PC-3 (cell line): ENCODE measurements at regions not wholly inside any gene's neighbourhood (a gene's known extent, or its start where the extent isn't known, plus 50 kb on each side); places are given as distances from the start of the nearest gene placed in this dataset.

Experiments
- ATAC-seq: fragments of 200-7000 bp; cut with Tn5 transposase; 2 replicates; pipeline ENCODE4 v1.9.1; 2020; ENCODE audit warnings: mild to moderate bottlenecking, moderate library complexity
- BruUV-seq: library from RNA; stranded (reverse); fragments of 400-500 nt; replicated peaks from 2 replicates; lab custom pipeline; 2021; lab: Mats Ljungman, UMichigan
- CTCF ChIA-PET: fragments of 300-600 bp; sonication (Branson Sonifier 250); formaldehyde crosslinking; loops from one replicate; lab custom pipeline; 2022; ENCODE audit warnings: antibody characterized with exemption; lab: Charles Lee
- POLR2A ChIA-PET: fragments of 300-600 bp; sonication (Branson Sonifier 250); formaldehyde crosslinking; loops from one replicate; lab custom pipeline; 2022; ENCODE audit warnings: antibody characterized with exemption; ENCODE audit not compliant: unreplicated experiment; lab: Charles Lee
- DNase-seq: peaks from one replicate; pipeline ENCODE4 v3.0.0-alpha.2; 2015
- H2AFZ ChIP-seq: fragments of 300-600 bp; sonication (generic); 2 replicates; pipeline ENCODE4 v1.6.0; 2016; ENCODE audit warnings: antibody characterized with exemption, low read length
- H3F3A ChIP-seq: fragments of 300-600 bp; sonication (generic); one replicate; pipeline ENCODE4 v1.6.0; 2017; ENCODE audit warnings: antibody characterized with exemption, low read length, control low read depth, mild to moderate bottlenecking; ENCODE audit not compliant: unreplicated experiment
- H3K27ac ChIP-seq: fragments of 300-600 bp; sonication (generic); 2 replicates; pipeline ENCODE4 v1.5.1; 2016; ENCODE audit warnings: mild to moderate bottlenecking, low read length
- H3K27me3 ChIP-seq: fragments of 300-600 bp; sonication (generic); 2 replicates; pipeline ENCODE4 v1.6.1; 2016; ENCODE audit warnings: low read length, mixed read lengths
- H3K36me3 ChIP-seq: fragments of 300-600 bp; sonication (generic); 2 replicates; pipeline ENCODE4 v1.6.1; 2016; ENCODE audit warnings: low read depth, mixed run types, low read length, mixed read lengths
- H3K4me1 ChIP-seq: fragments of 300-600 bp; sonication (generic); 2 replicates; pipeline ENCODE4 v1.5.1; 2016; ENCODE audit warnings: low read length; ENCODE audit not compliant: insufficient read depth
- H3K4me2 ChIP-seq: fragments of 300-600 bp; sonication (generic); 2 replicates; pipeline ENCODE4 v1.6.0; 2016; ENCODE audit warnings: low read length
- H3K4me3 ChIP-seq: fragments of 300-600 bp; sonication (generic); 2 replicates; pipeline ENCODE4 v1.5.1; 2016; ENCODE audit warnings: mild to moderate bottlenecking, low read length, mixed read lengths
- H3K79me2 ChIP-seq: fragments of 300-600 bp; sonication (generic); 2 replicates; pipeline ENCODE4 v1.6.1; 2017; ENCODE audit warnings: low read length, mixed read lengths
- H3K9ac ChIP-seq: fragments of 300-600 bp; sonication (generic); 2 replicates; pipeline ENCODE4 v1.6.0; 2016; ENCODE audit warnings: mild to moderate bottlenecking, low read length
- H3K9me2 ChIP-seq: fragments of 300-600 bp; sonication (generic); replicated peaks from 2 replicates; pipeline ENCODE4 v1.6.1; 2016; ENCODE audit warnings: mixed run types, low read length, mixed read lengths
- H3K9me3 ChIP-seq: fragments of 300-600 bp; sonication (generic); 2 replicates; pipeline ENCODE4 v1.6.1; 2016; ENCODE audit warnings: low read length, mixed read lengths
- H4K20me1 ChIP-seq: fragments of 300-600 bp; sonication (generic); 2 replicates; pipeline ENCODE4 v1.6.1; 2016; ENCODE audit warnings: low read length, mixed read lengths
- EZH2 ChIP-seq: fragments of 300-600 bp; sonication (generic); IDR thresholded peaks from one replicate; pipeline ENCODE4 v1.6.1; 2017; ENCODE audit warnings: antibody characterized with exemption, mild to moderate bottlenecking, low read length; ENCODE audit not compliant: unreplicated experiment
- EZH2phosphoT487 ChIP-seq: fragments of 300-600 bp; sonication (generic); IDR thresholded peaks from 2 replicates; pipeline ENCODE4 v1.6.1; 2018; ENCODE audit warnings: mild to moderate bottlenecking, antibody characterized with exemption, low read length, borderline replicate concordance
- intact Hi-C: fragments of 100-400 bp; cut with micrococcal nuclease; formaldehyde crosslinking; loops from 2 replicates; pipeline ENCODE4 v1.9.0; 2023
- TF ChIP-seq, protein P1 (sequence below): fragments of 300-600 bp; sonication (generic); conservative IDR thresholded peaks from 2 replicates; pipeline ENCODE4 v1.5.1; 2017; ENCODE audit warnings: antibody characterized with exemption, low read depth, mild to moderate bottlenecking, low read length

DNA sequence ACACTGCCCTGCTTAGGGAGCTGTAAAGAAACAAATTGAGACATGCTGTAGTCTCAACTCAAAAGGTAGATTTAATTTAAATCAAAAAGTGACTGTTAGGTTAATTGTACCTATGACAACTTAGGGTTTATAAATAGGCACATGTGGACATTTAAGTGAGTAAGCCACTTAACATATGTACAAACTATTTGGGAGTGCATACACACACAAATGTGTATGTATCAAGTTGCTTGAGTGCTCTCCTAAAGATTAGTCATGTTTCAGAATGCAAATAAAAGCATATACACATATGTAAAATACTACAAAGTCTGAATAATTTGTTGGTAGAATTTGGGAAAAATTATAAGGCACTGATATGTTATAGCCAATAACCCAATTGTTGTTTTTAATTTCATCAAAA lies 1435.7 kb downstream of the LRRC4C start:
- intact Hi-C loops, result no loop called here
- DNase-seq, result no peak
- no peak for TF ChIP-seq EZH2
- TF ChIP-seq, protein P1, sequence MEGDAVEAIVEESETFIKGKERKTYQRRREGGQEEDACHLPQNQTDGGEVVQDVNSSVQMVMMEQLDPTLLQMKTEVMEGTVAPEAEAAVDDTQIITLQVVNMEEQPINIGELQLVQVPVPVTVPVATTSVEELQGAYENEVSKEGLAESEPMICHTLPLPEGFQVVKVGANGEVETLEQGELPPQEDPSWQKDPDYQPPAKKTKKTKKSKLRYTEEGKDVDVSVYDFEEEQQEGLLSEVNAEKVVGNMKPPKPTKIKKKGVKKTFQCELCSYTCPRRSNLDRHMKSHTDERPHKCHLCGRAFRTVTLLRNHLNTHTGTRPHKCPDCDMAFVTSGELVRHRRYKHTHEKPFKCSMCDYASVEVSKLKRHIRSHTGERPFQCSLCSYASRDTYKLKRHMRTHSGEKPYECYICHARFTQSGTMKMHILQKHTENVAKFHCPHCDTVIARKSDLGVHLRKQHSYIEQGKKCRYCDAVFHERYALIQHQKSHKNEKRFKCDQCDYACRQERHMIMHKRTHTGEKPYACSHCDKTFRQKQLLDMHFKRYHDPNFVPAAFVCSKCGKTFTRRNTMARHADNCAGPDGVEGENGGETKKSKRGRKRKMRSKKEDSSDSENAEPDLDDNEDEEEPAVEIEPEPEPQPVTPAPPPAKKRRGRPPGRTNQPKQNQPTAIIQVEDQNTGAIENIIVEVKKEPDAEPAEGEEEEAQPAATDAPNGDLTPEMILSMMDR, result no peak
- TF ChIP-seq EZH2phosphoT487, result no peak
- Histone ChIP-seq H3K27me3 (no peaks in the 10 kb centered on the region), H3F3A (no peaks in the 10 kb centered on the region), H3K9me3 (no peaks in the 10 kb centered on the region), H3K27ac (no peak overlapping the region), H4K20me1 (no peaks in the 10 kb centered on the region), H3K4me1 (no peaks in the 10 kb centered on the region), H3K4me3 (no peak overlapping the region), H3K79me2 (no peaks in the 10 kb centered on the region), H3K4me2 (no peak overlapping the region), H3K9me2 (no peaks in the 10 kb centered on the region), H2AFZ (no peak overlapping the region), H3K9ac (no peak overlapping the region), H3K36me3 (no peaks in the 10 kb centered on the region)
- ATAC-seq, result no peak
- ChIA-PET POLR2A (no interaction called here), CTCF (no interaction called here)
- BruUV-seq, result no TSS peak

DNA sequence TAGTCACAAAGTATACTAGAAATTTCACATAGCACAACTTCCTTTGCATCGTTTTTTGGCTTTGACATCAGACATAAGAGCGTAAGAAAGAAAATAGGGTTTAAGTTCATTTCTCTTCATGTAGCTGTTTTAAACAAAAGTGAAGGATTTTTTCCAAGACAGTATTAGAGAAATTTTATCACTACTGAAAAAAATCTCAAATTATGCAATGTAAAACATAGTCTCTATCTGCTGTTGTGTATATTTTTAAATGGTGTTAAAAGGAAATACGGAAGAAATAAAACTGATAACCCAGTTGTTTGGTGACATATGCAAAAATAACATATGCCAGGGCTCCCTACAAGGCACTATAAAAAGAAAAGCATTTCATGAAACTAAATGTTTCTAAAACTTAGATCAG lies 1449.4 kb downstream of the LRRC4C start:
- no peaks in the 10 kb centered on the region for H3K36me3 ChIP-seq
- ChIA-PET CTCF (no interaction called here), POLR2A (no interaction called here)
- H3K27ac ChIP-seq, result no peak overlapping the region
- DNase-seq (no peak), ATAC-seq (no peak)
- intact Hi-C loops, result no loop called here
- H3K9ac ChIP-seq, result no peak overlapping the region
- no peaks in the 10 kb centered on the region for H3K4me1 ChIP-seq
- no TSS peak for BruUV-seq
- no peaks in the 10 kb centered on the region for H3F3A ChIP-seq
- H3K27me3 ChIP-seq, result no peaks in the 10 kb centered on the region
- no peaks in the 10 kb centered on the region for H3K79me2 ChIP-seq
- H3K9me2 ChIP-seq, result no peaks in the 10 kb centered on the region
- H2AFZ ChIP-seq, result no peak overlapping the region
- H3K9me3 ChIP-seq, result no peaks in the 10 kb centered on the region
- no peaks in the 10 kb centered on the region for H4K20me1 ChIP-seq
- TF ChIP-seq, protein P1, result no peak
- TF ChIP-seq EZH2 (no peak), EZH2phosphoT487 (no peak)
- H3K4me3 ChIP-seq, result no peak overlapping the region
- no peak overlapping the region for H3K4me2 ChIP-seq

DNA sequence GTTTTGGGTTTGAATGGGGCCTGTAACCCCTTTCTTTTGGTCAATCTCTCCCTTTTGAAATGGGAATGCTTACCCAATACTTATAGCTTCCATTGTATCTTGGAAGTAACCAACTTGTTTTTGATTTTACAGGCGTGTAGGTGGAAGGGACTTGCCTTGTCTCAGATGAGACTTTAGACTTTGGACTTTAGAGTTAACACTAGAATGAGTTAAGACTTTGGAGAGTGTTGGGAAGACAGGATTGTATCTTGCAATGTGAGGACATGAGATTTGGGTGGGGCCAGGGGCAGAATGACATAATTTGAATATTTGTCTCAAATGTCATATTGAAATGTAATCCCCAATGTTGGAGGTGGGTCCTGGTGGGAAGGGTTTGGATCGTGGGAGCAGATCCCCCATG lies 1466.9 kb downstream of the LRRC4C start:
- no peak overlapping the region for H2AFZ ChIP-seq
- BruUV-seq, result no TSS peak
- intact Hi-C loops, result no loop called here

More for the DNA sequence above, 1466.9 kb downstream of the LRRC4C start:
- Histone ChIP-seq H3F3A (no peaks in the 10 kb centered on the region), H3K9me3 (no peaks in the 10 kb centered on the region), H3K4me2 (no peak overlapping the region), H3K4me3 (no peak overlapping the region), H3K27me3 (no peaks in the 10 kb centered on the region), H3K9ac (no peak overlapping the region), H3K79me2 (no peaks in the 10 kb centered on the region), H3K27ac (no peak overlapping the region), H3K4me1 (no peaks in the 10 kb centered on the region), H4K20me1 (no peaks in the 10 kb centered on the region), H3K9me2 (no peaks in the 10 kb centered on the region), H3K36me3 (no peaks in the 10 kb centered on the region)
- TF ChIP-seq, protein P1, result no peak
- TF ChIP-seq EZH2phosphoT487 (no peak), EZH2 (no peak)
- ChIA-PET CTCF (no interaction called here), POLR2A (no interaction called here)
- ATAC-seq (no peak), DNase-seq (no peak)
